Esophagus squamous epithelium (tissue), 5 donors: ENCODE measurements at regions not wholly inside any gene's neighbourhood (a gene's known extent, or its start where the extent isn't known, plus 50 kb on each side); places are given as distances from the start of the nearest gene placed in this dataset.

ENCODE experiments used
- DNase-seq: peaks from one replicate; lab custom pipeline; 2025; lab: John Stamatoyannopoulos, UW
- H3K27ac ChIP-seq, 4 donors: fragments of 200-600 bp; sonication (generic); one replicate each; pipeline ENCODE4 v1.5.1; 2016 to 2019; ENCODE audit warnings: mild to moderate bottlenecking in 1 of 4
- H3K27me3 ChIP-seq, 4 donors: fragments of 200-600 bp; sonication (generic); 1 replicate in 3 of 4; 2 replicates in 1 of 4; pipeline versions ENCODE4 v1.5.1 to v1.6.0; 2017 to 2021; ENCODE audit warnings: antibody characterized with exemption in 1 of 4
- H3K36me3 ChIP-seq, 3 donors: fragments of 200-600 bp; sonication (generic); one replicate each; pipeline ENCODE4 v1.5.1; 2016 to 2019
- H3K4me1 ChIP-seq, 3 donors: fragments of 200-600 bp; sonication (generic); one replicate each; pipeline ENCODE4 v1.5.1; 2017 to 2019
- H3K4me3 ChIP-seq, 4 donors: fragments of 200-600 bp; sonication (generic); 1 replicate in 3 of 4; 2 replicates in 1 of 4; pipeline ENCODE4 v1.5.1; 2016 to 2019; ENCODE audit warnings: mild to moderate bottlenecking in 2 of 4, moderate library complexity in 1 of 4
- H3K9me3 ChIP-seq, 3 donors: fragments of 200-600 bp; sonication (generic); one replicate each; pipeline ENCODE4 v1.5.1; 2016 to 2019
- POLR2A ChIP-seq, 4 donors: fragments of 450-650 bp; IDR thresholded peaks; one replicate each; pipeline ENCODE4 v1.6.1; 2017; ENCODE audit warnings: antibody characterized with exemption in 4 of 4, mild to moderate bottlenecking in 4 of 4, moderate library complexity in 3 of 4
- WGBS, 2 donors: methylation state at CpG; one replicate each; pipeline ENCODE4 v1.1.5; 2018; 5-methylcytosine and 5-hydroxymethylcytosine counted together
- intact Hi-C: fragments of 100-400 bp; cut with DNase I; formaldehyde crosslinking; loops from one replicate; pipeline ENCODE4 v1.15.0; 2022
- TF ChIP-seq, protein P1 (sequence below), 6 experiments: fragments of 450-650 bp in 4 of 6; fragments of 200-600 bp in 2 of 6; sonication (generic) in 2 of 6; IDR thresholded peaks; one replicate each; pipeline ENCODE4 v1.5.1; 2016 to 2019; ENCODE audit warnings: antibody characterized with exemption in 6 of 6, mild to moderate bottlenecking in 4 of 6, moderate library complexity in 4 of 6
- donor health status: DM: yes; HTN: yes; CAD: no.

DNA sequence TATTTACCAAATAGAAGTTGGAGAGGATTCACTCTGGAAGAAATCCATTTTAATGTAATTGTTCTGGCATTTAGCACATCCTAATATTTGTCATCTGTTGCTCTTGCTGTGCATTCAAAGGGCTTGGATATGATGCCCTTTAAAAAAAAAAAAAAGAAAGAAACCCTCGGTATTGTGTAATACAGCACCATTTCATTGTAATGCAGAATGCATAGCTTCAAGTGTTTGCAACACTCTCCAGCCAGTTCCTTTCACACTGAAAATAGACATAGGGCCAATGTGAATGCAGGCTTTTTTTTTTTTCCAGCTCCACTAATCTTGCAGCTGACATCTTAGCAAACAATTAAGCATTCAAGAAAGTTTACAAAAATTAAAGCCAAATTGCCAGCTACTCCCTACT lies 197.4 kb upstream of the POU3F2 start:
- TF ChIP-seq POLR2A (IDR thresholded peaks at IDR 0.05) = no peak
- TF ChIP-seq, protein P1, sequence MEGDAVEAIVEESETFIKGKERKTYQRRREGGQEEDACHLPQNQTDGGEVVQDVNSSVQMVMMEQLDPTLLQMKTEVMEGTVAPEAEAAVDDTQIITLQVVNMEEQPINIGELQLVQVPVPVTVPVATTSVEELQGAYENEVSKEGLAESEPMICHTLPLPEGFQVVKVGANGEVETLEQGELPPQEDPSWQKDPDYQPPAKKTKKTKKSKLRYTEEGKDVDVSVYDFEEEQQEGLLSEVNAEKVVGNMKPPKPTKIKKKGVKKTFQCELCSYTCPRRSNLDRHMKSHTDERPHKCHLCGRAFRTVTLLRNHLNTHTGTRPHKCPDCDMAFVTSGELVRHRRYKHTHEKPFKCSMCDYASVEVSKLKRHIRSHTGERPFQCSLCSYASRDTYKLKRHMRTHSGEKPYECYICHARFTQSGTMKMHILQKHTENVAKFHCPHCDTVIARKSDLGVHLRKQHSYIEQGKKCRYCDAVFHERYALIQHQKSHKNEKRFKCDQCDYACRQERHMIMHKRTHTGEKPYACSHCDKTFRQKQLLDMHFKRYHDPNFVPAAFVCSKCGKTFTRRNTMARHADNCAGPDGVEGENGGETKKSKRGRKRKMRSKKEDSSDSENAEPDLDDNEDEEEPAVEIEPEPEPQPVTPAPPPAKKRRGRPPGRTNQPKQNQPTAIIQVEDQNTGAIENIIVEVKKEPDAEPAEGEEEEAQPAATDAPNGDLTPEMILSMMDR (IDR thresholded peaks at IDR 0.05) = no peak
- no peaks in the 10 kb centered on the region for H3K36me3 ChIP-seq
- DNase-seq = no peak
- H3K9me3 ChIP-seq = no peaks in the 10 kb centered on the region
- intact Hi-C loops = no loop called here
- H3K27me3 ChIP-seq = no peaks in the 10 kb centered on the region
- no peaks in the 10 kb centered on the region for H3K4me1 ChIP-seq
- no peak overlapping the region for H3K4me3 ChIP-seq
- H3K27ac ChIP-seq = no peak overlapping the region
- WGBS, 2 donors = 0 to 4% methylated on average over 1 of the region's 1 CpG

DNA sequence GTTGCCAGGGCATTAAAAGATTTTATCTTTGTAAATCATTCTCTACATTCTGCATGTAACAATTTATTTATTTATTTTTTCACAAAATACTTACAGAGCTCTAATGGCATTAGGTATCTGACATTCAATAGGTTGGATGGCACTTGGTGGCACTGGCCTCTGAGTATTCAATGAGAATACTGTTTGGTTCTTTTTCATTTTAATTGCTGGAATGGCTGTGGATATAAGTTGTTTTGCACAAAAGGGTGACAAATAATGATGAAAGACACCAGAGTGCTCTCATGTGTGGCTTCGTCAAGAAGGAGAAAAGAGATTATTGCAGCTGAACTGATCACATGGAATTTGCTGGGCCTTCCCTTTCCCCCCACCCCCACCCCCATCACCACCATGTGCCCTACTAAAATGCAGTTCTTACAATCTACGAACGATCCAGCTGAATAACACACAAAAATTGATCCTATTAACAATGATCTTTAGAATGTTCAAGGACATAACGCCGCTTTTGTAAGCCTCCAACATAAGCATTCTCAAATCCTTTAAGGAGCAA lies 195.2 kb upstream of the POU3F2 start:
- intact Hi-C loops = no loop called here
- Histone ChIP-seq H3K4me3 (no peak overlapping the region), H3K27ac (no peak overlapping the region), H3K36me3 (no peaks in the 10 kb centered on the region), H3K27me3 (no peaks in the 10 kb centered on the region), H3K9me3 (no peaks in the 10 kb centered on the region), H3K4me1 (no peaks in the 10 kb centered on the region)
- DNase-seq = no peak
- TF ChIP-seq, protein P1 (IDR thresholded peaks at IDR 0.05) = no peak
- no peak for TF ChIP-seq POLR2A (IDR thresholded peaks at IDR 0.05)
- WGBS, 2 donors = 64 to 79% methylated on average over 5 of the region's 5 CpGs

DNA sequence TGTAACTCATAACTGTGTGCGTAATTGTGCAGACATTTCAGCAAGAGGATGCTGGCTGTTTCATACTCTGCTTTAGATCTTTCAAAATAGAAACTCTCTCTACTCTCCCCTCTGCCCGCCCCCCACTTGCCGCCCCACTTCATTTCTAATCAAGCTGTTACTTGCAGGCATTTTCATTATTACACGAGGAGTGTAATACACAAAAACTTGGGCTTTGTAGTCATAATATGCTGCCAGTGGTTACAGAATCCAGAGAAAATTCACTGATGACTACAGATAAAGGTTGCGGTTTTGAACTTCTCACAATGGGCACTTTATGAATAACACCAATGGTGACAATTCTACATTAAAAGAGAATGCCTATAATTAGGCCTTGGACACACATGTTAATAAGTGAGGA lies 194.0 kb upstream of the POU3F2 start:
- no peak overlapping the region for H3K27ac ChIP-seq
- H3K9me3 ChIP-seq = no peaks in the 10 kb centered on the region
- H3K36me3 ChIP-seq = no peaks in the 10 kb centered on the region
- H3K4me1 ChIP-seq = no peaks in the 10 kb centered on the region
- no peaks in the 10 kb centered on the region for H3K27me3 ChIP-seq
- intact Hi-C loops = no loop called here
- H3K4me3 ChIP-seq = no peak overlapping the region
- TF ChIP-seq POLR2A (IDR thresholded peaks at IDR 0.05) = no peak
- TF ChIP-seq, protein P1 (IDR thresholded peaks at IDR 0.05) = no peak
- DNase-seq = no peak
- WGBS, 2 donors = 71 to 73% methylated on average over 5 of the region's 5 CpGs

DNA sequence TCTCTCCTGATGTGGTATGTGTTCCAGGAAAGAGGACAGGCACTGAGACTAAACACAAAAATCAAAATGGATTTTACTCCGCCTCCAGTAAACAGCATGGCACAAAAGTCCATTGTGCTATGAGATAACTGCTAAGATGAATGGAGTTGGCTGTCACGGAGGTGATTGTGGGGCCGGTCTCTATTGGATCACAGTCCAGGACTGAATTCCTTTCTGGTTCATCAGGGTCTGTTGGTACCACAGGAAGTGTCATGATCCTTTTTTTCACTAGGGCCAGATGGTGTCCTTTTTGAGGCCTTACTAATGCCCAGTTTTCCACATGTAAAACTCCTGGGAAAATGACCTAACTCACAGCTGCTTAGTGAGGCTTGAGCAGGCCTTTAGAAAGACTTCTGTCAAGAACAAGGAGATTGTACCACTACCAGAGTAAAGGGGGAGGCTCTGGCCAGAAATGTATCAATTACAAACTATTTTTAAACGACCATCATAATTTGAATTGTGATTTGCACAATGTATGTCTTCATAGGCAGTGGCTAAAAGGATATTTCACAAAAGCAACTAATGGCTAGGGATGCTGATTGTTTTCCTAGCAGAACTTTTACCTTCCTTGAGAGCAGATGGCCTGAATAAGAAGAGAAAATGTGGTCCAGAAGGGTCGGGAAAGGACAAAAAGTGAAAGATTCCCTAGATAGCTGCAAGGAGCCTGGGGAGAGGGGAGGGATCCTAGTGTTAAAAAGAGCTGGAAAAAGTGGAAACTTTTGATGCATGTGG lies 192.2 kb upstream of the POU3F2 start:
- H3K27me3 ChIP-seq = no peaks in the 10 kb centered on the region
- DNase-seq = no peak
- H3K4me3 ChIP-seq = no peak overlapping the region
- no peaks in the 10 kb centered on the region for H3K9me3 ChIP-seq
- 23 to 31% methylated on average over 5 of the region's 5 CpGs for WGBS, 2 donors
- H3K27ac ChIP-seq = no peak overlapping the region
- no peak for TF ChIP-seq POLR2A (IDR thresholded peaks at IDR 0.05)
- TF ChIP-seq, protein P1 (IDR thresholded peaks at IDR 0.05) = no peak
- no peaks in the 10 kb centered on the region for H3K36me3 ChIP-seq
- intact Hi-C loops = no loop called here
- H3K4me1 ChIP-seq = no peaks in the 10 kb centered on the region

DNA sequence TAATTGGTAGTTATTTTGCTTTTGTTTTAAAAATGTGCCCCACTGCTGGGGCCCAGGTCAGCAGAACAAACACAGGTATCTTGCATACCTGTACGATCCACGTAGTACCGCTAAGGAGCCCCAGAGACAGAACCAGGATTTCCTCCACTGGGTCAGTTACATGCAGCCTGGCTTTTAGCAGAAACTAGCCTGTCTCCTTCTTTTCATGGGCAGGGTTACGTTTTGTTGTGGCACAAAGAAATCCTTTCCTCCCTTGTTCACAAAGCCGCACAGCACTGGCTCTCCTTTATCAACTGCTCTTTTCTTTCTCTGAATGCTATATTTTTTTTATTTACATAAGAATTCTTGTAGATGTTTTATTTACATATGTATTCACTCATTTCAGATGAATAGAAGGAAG lies 190.3 kb upstream of the POU3F2 start:
- 34 to 43% methylated on average over 5 of the region's 5 CpGs for WGBS, 2 donors

More for the DNA sequence above, 190.3 kb upstream of the POU3F2 start:
- Histone ChIP-seq H3K4me1 (no peaks in the 10 kb centered on the region), H3K27ac (no peak overlapping the region), H3K4me3 (no peak overlapping the region), H3K9me3 (no peaks in the 10 kb centered on the region), H3K27me3 (no peaks in the 10 kb centered on the region), H3K36me3 (no peaks in the 10 kb centered on the region)
- intact Hi-C loops = no loop called here
- DNase-seq = no peak
- no peak for TF ChIP-seq POLR2A (IDR thresholded peaks at IDR 0.05)
- TF ChIP-seq, protein P1 (IDR thresholded peaks at IDR 0.05) = no peak
